ENCODE measurements at regions not wholly inside any gene's neighbourhood (a gene's known extent, or its start where the extent isn't known, plus 50 kb on each side); places are given as distances from the start of the nearest gene placed in this dataset.
"Not testable (repeated sequence)": the region's sequence is repeated elsewhere in the genome, so short reads cannot be mapped to it uniquely, and the experiment has no call there.

DNA sequence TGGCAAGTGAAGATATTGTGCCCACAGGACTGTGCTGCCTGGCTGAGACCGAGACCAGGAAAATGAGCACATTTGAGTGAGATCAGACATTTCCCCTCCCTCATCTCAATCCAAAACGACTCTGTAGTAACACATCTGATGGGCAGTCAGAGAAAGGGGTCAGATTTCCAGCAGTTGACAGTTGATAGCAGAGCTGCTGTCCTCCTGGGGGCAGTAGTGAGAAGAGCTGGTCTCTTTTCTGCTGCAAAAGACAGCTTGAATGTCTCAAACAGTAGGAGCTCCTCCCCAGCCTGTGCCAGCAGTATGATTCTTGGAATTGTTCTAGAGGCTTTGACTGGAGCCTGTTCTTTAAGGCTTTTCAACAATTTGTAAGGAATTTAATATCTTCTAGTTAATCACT, 1396.3 kb downstream of the RPIA start:
- not testable (repeated sequence) for DNase-seq

DNA sequence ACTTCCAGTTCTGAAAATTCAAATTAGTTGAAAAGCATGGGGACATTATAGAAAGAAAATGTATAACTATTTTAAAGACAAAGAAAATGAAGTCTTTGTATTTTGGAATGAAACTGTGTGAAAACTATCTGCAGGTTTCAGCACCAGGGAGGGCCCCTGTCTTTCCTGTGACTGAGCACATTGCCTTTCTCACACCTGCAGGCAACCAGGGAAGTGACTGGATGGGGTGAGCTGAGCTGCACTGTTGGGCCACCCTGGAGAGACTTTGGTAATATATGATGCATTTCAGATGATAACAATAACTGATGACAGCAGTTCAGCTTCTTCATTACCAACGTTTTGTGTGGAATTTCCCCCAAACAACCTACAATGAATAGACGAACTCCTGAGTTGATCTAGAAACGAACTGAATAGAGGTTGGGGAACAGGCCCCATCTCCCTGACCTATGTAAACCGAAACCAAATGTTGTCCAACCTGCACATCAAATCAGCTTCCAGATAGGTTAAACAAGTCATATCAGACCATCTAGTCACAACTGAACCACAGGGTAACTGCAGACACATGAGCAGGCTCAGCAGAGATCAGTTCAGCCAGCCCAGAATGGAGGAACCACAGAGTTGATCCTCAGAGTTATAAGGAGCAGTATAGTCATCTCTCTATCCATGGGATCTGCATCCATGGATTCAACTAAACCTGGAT, 1402.2 kb downstream of the RPIA start:
- DNase-seq: not testable (repeated sequence)

DNA sequence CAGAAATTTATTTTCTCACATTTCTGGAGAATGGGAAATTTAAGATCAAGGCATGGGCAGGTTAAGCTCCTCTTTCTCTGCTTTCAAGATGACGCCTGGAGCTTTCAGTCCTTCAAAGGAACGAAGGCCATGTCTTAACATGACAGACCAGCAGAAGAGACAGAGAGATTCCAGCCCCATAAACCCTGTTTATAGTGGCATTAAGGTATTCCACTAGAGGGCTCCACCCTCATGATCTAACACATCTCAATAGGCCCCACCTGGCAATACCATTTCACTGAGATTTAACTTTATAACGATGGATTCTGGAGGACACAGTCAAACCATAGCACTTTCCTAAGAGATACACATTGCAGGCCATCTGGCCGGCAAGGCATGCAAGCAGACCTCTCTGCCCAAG, 1406.1 kb downstream of the RPIA start:
- DNase-seq: not testable (repeated sequence)

DNA sequence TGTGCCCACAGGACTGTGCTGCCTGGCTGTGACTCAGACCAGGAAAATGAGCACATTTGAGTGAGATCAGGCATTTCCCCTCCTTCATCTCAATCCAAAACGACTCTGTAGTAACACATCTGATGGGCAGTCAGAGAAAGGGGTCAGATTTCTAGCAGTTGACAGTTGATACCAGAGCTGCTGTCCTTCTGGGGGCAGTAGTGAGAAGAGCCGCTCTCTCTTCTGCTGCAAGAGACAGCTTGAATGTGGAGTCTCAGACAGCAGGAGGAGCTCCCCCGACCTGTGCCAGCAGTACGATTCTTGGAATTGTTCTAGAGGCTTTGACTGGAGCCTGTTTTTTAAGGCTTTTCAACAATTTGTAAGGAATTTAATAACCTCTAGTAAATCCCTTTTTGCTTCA, 1413.7 kb downstream of the RPIA start:
- DNase-seq: peak in 1 of 2 experiments; percentile 12

DNA sequence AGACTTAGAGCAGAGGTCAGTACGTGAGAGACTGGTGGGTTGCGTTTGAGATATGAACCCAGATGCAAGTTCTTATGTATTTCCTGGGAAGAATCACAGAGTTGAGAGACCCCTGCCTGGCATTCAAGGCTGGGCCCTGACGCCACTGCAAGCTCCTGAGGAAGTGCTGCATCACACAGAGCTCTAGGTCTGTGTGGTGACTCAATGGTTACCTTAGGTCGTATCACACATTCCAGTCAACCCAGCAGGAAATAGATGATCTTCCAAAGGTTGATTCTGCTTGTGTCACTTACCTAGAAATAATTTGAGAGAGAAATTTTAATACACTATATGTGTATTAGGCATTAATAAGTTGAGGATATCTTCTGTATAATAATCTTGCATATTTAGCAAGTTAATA, 1431.9 kb downstream of the RPIA start:
- DNase-seq: not testable (repeated sequence)

DNA sequence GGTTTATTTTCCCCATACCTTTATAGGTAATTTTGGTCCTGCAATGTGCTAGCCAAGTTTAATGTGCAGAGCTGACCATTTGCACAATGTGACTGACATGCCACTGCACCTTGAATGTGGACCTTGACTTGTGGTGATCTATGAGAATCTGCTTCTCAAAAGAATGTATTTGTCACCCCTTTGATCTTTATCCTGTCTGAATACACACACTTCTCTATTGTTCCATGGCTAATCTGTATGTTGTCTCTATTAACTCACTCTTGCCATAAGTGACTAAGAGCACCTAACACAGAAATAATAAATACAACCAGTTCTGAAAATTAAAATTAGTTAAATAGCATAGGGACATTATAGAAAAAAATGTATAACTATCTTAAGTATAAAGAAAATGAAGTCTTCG, 1447.6 kb downstream of the RPIA start:
- DNase-seq: not testable (repeated sequence)

DNA sequence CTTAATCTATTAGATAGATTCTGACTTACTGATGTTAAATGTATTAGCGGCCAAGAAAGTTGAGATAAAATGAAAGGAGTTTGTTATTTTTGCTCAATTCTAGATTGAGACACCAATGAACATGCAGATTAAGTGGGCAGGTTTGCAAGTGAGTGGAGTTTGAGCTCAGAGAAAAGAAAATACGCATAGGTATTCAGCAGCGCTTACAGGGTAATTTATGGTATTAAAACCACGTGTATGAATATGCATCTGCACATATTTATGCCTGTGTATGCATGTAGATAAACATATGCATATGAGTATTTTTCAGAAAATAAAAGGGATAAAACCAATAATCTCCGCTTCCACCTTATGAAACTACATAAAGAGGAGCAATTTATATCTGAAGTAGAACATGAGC, 1450.1 kb downstream of the RPIA start:
- DNase-seq: not testable (repeated sequence)

DNA sequence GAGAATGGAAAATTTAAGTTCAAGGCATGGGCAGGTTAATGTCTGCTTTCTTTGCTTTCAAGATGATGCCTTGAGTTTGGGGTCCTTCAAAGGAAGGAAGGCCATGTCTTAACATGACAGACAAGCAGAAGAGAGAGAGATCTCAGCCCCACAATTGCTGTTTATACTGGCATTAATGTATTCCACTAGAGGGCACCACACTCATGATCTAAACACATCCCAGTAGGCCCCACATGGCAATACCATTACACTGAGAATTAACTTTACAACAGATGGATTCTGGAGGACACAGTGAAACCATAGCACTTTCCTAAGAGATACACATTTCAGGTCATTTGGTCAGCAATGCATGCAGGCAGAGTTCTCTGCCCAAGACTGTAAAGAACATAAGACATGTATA, 1460.3 kb downstream of the RPIA start:
- DNase-seq: not testable (repeated sequence)

DNA sequence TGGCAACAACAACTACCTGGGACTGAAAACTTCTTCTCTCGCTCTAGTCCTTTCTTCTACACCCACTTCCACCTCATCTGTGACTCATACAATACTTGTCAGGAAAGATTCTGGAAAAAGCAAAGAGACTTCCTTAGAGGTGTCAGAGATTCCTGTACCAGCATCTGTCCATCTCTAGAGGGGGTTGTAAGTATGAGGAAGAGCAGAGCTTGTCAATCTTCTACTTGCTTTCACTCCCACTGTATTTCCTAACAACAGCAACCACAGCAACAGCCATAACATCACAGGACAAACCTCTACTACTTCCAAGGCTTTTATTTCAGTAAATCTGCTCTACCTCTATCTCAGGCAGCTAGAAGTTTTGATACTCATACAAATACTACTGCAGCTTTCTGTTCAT, 1479.5 kb downstream of the RPIA start:
- not testable (repeated sequence) for DNase-seq

DNA sequence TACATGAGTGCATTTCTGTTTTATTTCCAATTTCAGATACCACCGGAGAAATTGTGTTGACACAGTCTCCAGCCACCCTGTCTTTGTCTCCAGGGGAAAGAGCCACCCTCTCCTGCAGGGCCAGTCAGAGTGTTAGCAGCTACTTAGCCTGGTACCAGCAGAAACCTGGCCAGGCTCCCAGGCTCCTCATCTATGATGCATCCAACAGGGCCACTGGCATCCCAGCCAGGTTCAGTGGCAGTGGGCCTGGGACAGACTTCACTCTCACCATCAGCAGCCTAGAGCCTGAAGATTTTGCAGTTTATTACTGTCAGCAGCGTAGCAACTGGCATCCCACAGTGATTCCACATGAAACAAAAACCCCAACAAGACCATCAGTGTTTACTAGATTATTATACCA, 1481.6 kb downstream of the RPIA start:
- DNase-seq: not testable (repeated sequence)

DNA sequence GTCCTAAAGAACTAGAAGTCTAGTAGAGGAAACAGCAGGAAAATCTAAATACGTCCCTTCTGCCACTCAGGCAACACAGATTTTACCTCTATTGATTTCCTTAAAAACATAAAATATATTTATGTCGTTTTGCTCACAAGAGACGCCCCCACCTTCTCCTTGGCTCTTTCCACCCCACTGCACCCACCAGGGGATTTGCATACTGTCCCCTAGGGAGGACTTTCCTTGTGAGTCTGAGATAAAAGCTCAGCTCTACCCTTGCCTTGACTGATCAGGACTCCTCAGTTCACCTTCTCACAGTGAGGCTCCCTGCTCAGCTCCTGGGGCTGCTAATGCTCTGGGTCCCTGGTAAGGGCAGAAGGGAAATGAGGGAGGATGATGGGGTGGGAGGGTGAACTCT, 1488.1 kb downstream of the RPIA start:
- not testable (repeated sequence) for DNase-seq

DNA sequence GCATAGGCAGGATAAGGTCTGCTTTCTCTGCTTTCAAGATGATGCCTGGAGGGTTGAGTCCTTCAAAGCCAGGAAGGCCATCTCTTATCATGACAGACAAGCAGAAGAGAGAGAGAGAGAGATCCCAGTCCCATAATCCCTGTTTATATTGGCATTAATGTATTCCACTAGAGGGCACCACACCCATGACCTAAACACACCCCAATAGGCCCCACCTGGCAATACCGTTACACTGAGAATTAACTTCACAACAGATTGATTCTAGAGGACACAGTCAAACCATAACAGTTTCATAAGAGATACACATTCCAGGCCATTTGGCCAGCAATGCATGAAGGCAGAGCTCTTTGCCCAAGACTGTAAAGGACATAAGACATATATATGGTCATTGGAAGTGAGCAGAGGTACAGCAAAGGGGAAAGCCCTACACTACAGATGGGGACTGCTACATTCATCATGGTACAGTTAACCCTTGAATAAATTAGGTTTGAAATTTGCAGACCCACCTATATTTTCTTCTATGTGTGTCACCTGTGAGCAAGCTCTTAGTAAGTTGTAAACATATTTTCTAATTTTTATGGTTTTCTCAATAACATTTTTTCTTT, 1516.1 kb downstream of the RPIA start:
- peak in 1 of 2 experiments; percentile 25 for DNase-seq

DNA sequence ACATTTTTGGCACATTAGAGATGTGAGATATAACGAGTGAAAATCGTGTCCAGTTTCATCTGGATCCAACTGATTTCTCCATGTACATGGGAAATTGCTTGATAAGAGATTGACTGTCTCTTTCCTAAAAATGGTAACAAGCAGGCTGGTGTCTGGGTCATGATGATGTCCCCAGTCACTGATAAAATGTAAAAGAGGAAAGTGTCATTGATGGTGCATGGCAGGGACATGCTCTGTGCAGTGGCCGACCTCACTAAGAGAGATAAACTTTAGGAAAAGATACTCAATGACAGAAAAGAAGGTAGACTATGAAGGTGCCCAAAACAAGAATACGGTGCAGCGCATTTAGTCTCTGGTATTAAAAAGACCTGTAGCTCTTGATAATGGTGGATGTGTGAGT, 1517.5 kb downstream of the RPIA start:
- DNase-seq: no peak

DNA sequence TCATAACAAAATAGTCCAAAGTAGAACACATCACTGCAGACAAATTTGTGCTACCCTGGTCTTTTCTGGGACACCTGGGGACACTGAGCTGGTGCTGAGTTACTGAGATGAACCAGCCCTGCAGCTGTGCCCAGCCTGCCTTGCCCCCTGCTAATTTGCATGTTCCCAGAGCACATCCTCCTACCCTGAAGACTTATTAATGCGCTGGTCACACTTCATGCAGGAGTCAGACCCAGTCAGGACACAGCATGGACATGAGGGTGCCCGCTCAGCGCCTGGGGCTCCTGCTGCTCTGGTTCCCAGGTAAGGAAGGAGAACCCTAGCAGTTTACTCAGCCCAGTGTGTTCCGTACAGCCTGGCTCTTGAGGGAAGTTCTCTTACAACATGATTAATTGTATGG, 1518.3 kb downstream of the RPIA start:
- DNase-seq: no peak

DNA sequence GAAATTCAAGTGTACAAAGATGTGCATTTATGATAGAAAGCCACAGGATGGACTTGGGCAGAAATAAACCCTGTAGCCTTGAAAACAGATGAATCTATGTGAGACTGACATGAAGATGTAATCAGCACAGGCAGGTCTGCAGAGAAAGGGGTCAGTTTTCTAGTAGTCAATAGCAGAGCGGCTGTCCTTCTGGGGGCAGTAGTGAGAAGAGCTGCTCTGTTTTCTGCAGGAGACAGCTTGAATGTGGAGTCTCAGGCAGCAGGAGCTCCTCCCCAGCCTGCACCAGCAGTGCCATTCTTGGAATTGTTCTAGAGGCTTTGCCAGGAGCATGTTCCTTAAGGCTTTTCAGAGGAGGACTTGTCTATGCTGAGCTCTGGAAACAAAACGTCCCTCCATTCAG, 1524.4 kb downstream of the RPIA start:
- not testable (repeated sequence) for DNase-seq

DNA sequence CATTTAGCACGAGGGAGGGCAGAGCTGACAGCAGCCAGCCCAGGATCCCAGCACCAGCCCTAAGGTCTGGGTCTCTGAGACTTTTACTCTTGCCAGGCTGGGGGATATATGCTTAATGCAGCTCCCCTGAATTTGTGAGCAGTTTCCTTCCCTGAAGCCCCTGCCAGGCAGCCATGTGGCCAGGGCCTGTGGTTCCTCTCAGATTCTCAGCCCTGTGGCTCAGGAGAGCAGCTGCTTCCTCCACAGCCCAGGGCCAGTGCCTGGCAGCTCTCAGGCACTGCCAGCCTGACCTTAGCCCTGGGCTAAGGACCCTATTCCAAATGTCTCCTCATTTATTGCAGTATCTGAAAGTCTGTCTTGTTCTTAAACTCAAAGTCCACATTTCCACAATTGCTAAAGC, 1525.3 kb downstream of the RPIA start:
- not testable (repeated sequence) for DNase-seq

DNA sequence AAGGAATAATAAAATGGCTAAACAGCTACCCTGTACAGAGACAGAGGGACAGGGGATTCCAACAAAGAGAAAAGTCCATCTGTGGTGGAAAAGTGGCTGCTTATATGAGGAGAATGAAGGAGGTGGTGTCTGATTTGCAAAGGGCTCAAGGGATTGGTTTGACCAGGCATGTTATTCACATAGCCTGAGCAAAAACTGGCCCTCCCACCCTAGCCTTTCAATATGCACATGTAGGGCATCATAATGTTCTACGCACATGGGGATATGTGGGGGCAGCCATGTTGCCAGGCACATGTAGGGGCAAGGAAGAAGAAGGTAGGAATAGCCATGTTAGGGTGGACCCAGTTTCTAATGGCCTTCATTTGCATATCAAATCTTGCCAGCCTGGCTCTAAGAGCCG, 1527.1 kb downstream of the RPIA start:
- not testable (repeated sequence) for DNase-seq

DNA sequence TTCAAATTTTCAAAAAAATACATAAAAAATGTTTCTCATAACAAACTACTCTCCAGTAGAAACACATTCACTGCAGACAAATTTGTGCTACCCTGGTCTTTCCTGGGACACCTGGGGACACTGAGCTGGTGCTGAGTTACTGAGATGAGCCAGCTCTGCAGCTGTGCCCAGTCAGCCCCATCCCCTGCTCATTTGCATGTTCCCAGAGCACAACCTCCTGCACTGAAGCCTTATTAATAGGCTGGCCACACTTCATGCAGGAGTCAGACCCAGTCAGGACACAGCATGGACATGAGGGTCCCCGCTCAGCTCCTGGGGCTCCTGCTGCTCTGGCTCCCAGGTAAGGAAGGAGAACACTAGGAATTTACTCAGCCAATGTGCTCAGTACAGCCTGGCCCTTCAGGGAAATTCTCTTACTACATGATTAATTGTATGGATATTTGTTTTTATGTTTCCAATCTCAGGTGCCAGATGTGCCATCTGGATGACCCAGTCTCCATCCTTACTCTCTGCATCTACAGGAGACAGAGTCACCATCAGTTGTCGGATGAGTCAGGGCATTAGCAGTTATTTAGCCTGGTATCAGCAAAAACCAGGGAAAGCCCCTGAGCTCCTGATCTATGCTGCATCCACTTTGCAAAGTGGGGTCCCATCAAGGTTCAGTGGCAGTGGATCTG, 1529.3 kb downstream of the RPIA start:
- DNase-seq: not testable (repeated sequence)

DNA sequence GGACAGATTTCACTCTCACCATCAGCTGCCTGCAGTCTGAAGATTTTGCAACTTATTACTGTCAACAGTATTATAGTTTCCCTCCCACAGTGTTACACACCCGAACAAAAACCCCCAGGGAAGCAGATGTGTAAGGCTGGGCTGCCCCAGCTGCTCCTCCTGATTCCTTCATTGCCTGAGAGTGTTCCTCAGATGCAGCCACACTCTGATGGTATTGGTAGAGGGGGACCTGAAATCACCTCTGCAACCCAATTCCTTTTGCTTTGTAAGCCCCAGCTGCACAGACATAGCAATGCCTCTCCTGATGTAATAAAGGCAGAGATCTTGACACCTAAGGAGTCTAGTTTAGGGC, 1529.8 kb downstream of the RPIA start:
- DNase-seq: no peak

DNA sequence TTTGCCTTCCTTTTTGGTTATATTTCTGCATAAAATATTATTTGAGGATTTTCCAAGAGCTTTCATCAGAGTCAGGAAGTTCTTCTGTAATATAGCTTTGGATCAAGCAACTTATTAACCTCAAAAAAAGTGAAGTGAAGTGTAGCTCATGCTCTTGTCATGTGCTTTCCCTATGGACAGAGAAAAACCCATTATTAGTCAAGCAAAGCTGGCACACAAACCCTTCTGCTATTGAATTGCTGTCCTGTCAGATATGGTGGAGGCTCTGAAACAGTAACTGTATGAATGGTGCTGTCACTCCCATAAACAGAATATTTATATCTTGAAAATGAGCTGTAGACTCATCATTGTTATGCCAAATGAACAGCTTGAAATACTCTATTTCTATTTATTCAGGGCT, 1533.3 kb downstream of the RPIA start:
- not testable (repeated sequence) for DNase-seq

DNA sequence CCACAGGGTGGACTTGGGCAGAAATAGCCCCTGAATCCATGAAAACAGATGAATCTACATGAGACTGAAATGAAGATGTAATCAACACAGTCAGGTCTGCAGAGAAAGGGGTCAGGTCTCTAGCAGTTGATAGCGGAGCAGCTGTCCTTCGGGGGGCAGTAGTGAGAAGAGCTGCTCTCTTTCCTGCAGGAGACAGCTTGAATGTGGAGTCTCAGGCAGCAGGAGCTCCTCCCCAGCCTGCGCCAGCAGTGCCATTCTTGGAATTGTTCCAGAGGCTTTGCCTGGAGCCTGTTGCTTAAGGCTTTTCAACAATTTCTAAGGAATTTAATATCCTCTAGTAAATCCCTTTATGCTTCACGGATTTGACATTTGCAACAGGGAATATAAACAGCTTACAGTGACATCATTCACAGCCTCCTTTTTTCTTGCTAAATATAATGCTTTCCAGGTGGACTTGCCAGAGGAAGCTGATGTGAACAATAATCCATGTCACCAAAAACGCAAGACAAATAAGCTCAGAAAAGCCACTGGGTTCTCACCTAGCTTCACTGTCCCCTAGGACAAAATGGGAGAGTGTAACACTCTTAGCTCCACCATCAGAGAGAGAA, 1535.1 kb downstream of the RPIA start:
- not testable (repeated sequence) for DNase-seq

DNA sequence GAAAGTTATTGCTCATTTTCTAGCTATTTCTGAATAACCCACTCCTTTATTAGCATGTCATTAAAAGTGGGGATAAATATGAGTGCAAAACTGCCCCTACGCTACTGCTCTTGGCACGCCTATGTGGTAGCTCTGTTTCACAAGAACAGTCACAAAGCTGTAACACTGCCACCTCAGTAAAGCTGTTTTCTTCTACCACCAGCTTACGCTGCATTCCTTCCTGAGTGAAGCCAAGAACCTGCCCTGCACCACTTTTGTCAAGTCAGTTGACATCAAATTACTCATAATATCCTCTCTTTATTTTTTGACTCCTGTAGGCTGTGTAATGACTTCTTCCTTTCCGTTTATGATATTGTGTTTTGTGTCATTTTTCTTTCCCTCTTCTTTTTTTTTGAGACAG, 1539.7 kb downstream of the RPIA start:
- DNase-seq: not testable (repeated sequence)

DNA sequence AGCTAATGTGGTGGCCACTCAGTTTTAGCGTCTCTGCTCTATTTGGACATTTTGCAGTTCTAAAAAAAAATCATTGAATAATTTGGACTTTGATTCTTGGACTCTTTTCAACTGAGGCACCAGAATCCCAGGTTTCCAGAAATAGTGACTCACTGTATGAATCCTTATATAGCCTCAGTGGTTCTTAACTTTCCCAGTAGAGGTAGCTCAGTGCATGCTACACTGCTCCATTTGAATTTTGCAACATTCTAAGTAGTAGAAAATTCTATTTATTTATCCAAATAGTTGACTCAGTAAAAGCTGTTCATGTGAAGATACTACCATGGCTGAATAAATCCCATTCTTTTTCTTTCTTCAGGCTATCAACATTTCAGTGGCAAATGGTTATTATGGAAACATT, 1544.0 kb downstream of the RPIA start:
- DNase-seq: not testable (repeated sequence)

DNA sequence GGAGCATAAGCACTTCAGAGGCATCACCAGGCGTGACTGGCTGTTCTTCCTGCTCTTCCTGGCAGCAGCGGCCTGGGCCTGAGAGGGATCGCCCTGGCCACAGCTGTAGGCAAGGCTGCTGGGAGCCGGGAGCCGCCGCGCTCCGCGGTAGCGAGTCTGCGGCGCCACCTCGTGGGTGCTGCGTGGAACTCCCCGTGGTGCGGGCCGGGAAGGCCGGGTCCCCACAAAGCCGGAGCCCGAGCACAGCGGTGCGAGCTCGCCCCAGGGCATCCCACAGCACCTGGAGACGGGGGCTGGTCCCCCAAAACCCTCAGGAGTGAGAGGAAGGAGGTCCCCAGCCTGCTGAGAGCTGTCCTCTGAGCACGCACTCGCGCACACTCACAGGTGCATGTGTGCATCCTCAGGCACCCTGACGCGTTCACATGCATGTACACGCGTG, 1546.5 kb downstream of the RPIA start:
- DNase-seq: peak in 1 of 2 experiments; percentile 1
